ENCODE measurements at regions not wholly inside any gene's neighbourhood (a gene's known extent, or its start where the extent isn't known, plus 50 kb on each side); places are given as distances from the start of the nearest gene placed in this dataset.

- DNase-seq (ENCODE audit: low read depth) = no peak
- TF ChIP-seq, protein P1, sequence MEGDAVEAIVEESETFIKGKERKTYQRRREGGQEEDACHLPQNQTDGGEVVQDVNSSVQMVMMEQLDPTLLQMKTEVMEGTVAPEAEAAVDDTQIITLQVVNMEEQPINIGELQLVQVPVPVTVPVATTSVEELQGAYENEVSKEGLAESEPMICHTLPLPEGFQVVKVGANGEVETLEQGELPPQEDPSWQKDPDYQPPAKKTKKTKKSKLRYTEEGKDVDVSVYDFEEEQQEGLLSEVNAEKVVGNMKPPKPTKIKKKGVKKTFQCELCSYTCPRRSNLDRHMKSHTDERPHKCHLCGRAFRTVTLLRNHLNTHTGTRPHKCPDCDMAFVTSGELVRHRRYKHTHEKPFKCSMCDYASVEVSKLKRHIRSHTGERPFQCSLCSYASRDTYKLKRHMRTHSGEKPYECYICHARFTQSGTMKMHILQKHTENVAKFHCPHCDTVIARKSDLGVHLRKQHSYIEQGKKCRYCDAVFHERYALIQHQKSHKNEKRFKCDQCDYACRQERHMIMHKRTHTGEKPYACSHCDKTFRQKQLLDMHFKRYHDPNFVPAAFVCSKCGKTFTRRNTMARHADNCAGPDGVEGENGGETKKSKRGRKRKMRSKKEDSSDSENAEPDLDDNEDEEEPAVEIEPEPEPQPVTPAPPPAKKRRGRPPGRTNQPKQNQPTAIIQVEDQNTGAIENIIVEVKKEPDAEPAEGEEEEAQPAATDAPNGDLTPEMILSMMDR (IDR thresholded peaks at IDR 0.05; ENCODE audit: control insufficient read depth, extremely low read depth, insufficient read depth) = no peak
- H3K4me3 ChIP-seq (ENCODE audit: low read depth, low read length) = no peak overlapping the region
These were observed 1376.3 kb upstream of the ACVR2A start for GRCh38 chr2:146468578-146468977.

GRCh38 chr2:146467425-146467824, 1377.4 kb upstream of the ACVR2A start:
- no peak overlapping the region for H3K4me3 ChIP-seq (ENCODE audit: low read depth, low read length)
- TF ChIP-seq, protein P1 (IDR thresholded peaks at IDR 0.05; ENCODE audit: control insufficient read depth, extremely low read depth, insufficient read depth) = no peak
- DNase-seq (ENCODE audit: low read depth) = no peak

- no peak overlapping the region for H3K4me3 ChIP-seq (ENCODE audit: low read depth, low read length)
- DNase-seq (ENCODE audit: low read depth) = no peak
- TF ChIP-seq, protein P1 (IDR thresholded peaks at IDR 0.05; ENCODE audit: control insufficient read depth, extremely low read depth, insufficient read depth) = no peak
These were observed 1379.4 kb upstream of the ACVR2A start for GRCh38 chr2:146465460-146465859.

GRCh38 chr2:146461068-146461467, 1383.8 kb upstream of the ACVR2A start:
- no peak overlapping the region for H3K4me3 ChIP-seq (ENCODE audit: low read depth, low read length)
- TF ChIP-seq, protein P1 (IDR thresholded peaks at IDR 0.05; ENCODE audit: control insufficient read depth, extremely low read depth, insufficient read depth) = no peak
- no peak for DNase-seq (ENCODE audit: low read depth)

GRCh38 chr2:146458585-146458984, 1386.2 kb upstream of the ACVR2A start:
- no peak overlapping the region for H3K4me3 ChIP-seq (ENCODE audit: low read depth, low read length)
- TF ChIP-seq, protein P1 (IDR thresholded peaks at IDR 0.05; ENCODE audit: control insufficient read depth, extremely low read depth, insufficient read depth) = no peak
- no peak for DNase-seq (ENCODE audit: low read depth)

- DNase-seq (ENCODE audit: low read depth) = no peak
- H3K4me3 ChIP-seq (ENCODE audit: low read depth, low read length) = no peak overlapping the region
- TF ChIP-seq, protein P1 (IDR thresholded peaks at IDR 0.05; ENCODE audit: control insufficient read depth, extremely low read depth, insufficient read depth) = no peak
These were observed 1387.6 kb upstream of the ACVR2A start for GRCh38 chr2:146457221-146457620.

GRCh38 chr2:146455325-146455724, 1389.5 kb upstream of the ACVR2A start:
- no peak overlapping the region for H3K4me3 ChIP-seq (ENCODE audit: low read depth, low read length)
- TF ChIP-seq, protein P1 (IDR thresholded peaks at IDR 0.05; ENCODE audit: control insufficient read depth, extremely low read depth, insufficient read depth) = no peak
- no peak for DNase-seq (ENCODE audit: low read depth)
